Astrocyte of the spinal cord (primary cell): ENCODE measurements at regions not wholly inside any gene's neighbourhood (a gene's known extent, or its start where the extent isn't known, plus 50 kb on each side); places are given as distances from the start of the nearest gene placed in this dataset.

Source experiments
- DNase-seq: peaks from one replicate; pipeline ENCODE4 v3.0.0; 2011; ENCODE audit warnings: low read depth, low spot score
- H3K4me3 ChIP-seq: 2 replicates; pipeline ENCODE4 v1.5.1; 2011; ENCODE audit warnings: low read depth, mild to moderate bottlenecking, low read length, moderate library complexity
- in situ Hi-C: cut with HindIII; loops from 2 replicates; pipeline ENCODE4 v1.10.0; 2017; ENCODE audit warnings: low sequenced_read_pairs
- TF ChIP-seq, protein P1 (sequence below): IDR thresholded peaks from 2 replicates; pipeline ENCODE4 v1.5.1; 2012; ENCODE audit warnings: low read depth, mild to moderate bottlenecking, low read length, inconsistent platforms

DNA sequence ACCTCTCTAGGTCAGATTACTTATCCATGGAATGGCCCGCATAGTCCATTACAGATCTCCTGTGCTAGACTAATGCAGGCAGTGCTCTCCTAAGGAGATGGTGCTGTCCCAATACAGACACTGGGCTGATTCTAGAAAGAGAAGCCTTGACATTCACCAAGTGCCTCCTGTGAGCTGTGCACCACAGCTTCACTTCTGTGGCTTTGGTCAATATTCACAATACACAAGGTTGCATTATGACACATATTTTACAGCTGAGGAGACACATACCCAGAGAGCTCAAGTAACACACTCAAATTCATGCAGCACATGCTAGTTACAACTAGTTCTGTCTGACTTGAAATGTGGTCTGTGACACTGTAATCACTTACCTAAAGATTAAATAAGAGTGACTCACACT, 59.4 kb upstream of the LRRC8B start:
- H3K4me3 ChIP-seq = no peak overlapping the region
- in situ Hi-C loops = no loop called here
- DNase-seq = no peak
- TF ChIP-seq, protein P1, sequence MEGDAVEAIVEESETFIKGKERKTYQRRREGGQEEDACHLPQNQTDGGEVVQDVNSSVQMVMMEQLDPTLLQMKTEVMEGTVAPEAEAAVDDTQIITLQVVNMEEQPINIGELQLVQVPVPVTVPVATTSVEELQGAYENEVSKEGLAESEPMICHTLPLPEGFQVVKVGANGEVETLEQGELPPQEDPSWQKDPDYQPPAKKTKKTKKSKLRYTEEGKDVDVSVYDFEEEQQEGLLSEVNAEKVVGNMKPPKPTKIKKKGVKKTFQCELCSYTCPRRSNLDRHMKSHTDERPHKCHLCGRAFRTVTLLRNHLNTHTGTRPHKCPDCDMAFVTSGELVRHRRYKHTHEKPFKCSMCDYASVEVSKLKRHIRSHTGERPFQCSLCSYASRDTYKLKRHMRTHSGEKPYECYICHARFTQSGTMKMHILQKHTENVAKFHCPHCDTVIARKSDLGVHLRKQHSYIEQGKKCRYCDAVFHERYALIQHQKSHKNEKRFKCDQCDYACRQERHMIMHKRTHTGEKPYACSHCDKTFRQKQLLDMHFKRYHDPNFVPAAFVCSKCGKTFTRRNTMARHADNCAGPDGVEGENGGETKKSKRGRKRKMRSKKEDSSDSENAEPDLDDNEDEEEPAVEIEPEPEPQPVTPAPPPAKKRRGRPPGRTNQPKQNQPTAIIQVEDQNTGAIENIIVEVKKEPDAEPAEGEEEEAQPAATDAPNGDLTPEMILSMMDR = no peak

DNA sequence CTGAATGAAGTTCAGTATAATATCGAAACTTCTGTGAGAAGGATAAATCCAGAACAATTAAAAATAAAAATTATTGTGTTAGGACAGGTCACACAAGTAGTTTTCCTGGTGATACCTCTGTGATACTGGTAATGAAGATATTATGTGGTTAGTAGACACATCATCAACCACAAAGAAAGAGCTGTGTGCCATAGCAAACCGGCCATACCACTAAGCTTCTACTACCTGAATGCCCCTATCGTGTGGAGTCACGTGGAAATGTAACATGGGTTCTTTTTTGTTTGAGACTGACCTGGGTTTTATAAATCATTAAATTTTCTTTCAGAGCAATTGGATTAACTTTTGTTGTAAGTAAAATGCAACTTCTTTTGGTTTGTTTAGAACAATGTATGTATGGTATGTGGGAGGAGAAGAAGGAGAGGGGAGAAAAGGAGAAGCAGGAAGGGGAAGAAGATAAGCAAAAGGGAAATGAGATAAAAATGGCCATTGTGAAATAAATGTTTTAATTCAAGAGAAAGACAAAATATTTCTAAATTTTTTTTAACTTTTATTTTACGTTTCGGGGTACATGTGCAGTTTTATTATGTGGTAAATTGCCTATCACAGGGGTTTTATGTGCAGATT, 58.2 kb upstream of the LRRC8B start:
- in situ Hi-C loops = no loop called here
- H3K4me3 ChIP-seq = no peak overlapping the region
- DNase-seq = no peak
- TF ChIP-seq, protein P1 = no peak

GRCh38 chr1:89472253-89472652, 52.4 kb upstream of the LRRC8B start:
- in situ Hi-C loops = no loop called here

DNA sequence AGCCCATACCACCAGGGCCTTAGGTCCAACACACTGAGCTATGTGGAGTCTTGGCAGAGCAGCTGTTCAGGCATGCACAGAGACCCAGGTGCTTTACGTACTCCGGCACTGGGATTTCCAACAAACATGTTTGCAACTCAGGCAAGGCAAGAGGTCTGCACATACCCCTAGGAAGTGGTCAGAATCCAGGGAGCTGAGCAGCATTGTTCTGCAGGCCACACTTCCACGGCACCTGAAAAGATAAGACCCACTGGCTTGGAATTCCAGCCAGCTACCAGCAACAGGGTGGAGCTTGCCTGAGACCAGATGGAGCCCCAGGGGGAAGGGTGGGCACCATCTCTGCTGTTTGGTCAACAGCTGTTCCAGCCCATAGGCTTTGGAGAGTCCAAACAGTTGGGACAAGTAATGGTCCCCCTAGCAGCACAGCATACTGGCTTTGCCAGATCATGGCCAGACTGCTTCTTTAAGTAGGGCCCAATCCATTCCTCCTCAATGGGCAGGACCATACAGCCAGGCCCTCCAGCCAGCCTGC, 51.7 kb upstream of the LRRC8B start:
- TF ChIP-seq, protein P1 = no peak
- H3K4me3 ChIP-seq = no peak overlapping the region
- no peak for DNase-seq
- in situ Hi-C loops = no loop called here

More at GRCh38 chr1:89472253-89472652, 52.4 kb upstream of the LRRC8B start:
- TF ChIP-seq, protein P1 = no peak
- H3K4me3 ChIP-seq = no peak overlapping the region
- no peak for DNase-seq
